WI38 (cell line): ENCODE measurements at regions not wholly inside any gene's neighbourhood (a gene's known extent, or its start where the extent isn't known, plus 50 kb on each side); places are given as distances from the start of the nearest gene placed in this dataset.

Experiments
- H3K4me3 ChIP-seq: 2 replicates; pipeline ENCODE4 v1.5.1; 2011; ENCODE audit warnings: low read depth, mild to moderate bottlenecking, control low read depth, low read length
- CTCF ChIP-seq: IDR thresholded peaks from 2 replicates; pipeline ENCODE4 v1.5.1; 2012; ENCODE audit warnings: low read depth, mild to moderate bottlenecking, control low read depth, low read length

- H3K4me3 ChIP-seq, result no peak overlapping the region
- no peak for TF ChIP-seq CTCF
Observed at GRCh38 chr20:7617797-7618196, 322.5 kb downstream of the HAO1 start.

- H3K4me3 ChIP-seq, result no peak overlapping the region
- TF ChIP-seq CTCF, result no peak
Observed at GRCh38 chr20:7622399-7622961, 317.8 kb downstream of the HAO1 start.

GRCh38 chr20:7624886-7625285, 315.4 kb downstream of the HAO1 start:
- no peak for TF ChIP-seq CTCF
- no peak overlapping the region for H3K4me3 ChIP-seq

GRCh38 chr20:7627734-7628663, 312.3 kb downstream of the HAO1 start:
- no peak overlapping the region for H3K4me3 ChIP-seq
- no peak for TF ChIP-seq CTCF

GRCh38 chr20:7629880-7630279, 310.4 kb downstream of the HAO1 start:
- TF ChIP-seq CTCF, result no peak
- H3K4me3 ChIP-seq, result no peak overlapping the region

GRCh38 chr20:7637184-7637583, 303.1 kb downstream of the HAO1 start:
- H3K4me3 ChIP-seq, result no peak overlapping the region
- no peak for TF ChIP-seq CTCF

- no peak overlapping the region for H3K4me3 ChIP-seq
- TF ChIP-seq CTCF, result no peak
Observed at GRCh38 chr20:7650086-7650879, 290.0 kb downstream of the HAO1 start.
